ENCODE measurements at regions not wholly inside any gene's neighbourhood (a gene's known extent, or its start where the extent isn't known, plus 50 kb on each side); places are given as distances from the start of the nearest gene placed in this dataset.

DNA sequence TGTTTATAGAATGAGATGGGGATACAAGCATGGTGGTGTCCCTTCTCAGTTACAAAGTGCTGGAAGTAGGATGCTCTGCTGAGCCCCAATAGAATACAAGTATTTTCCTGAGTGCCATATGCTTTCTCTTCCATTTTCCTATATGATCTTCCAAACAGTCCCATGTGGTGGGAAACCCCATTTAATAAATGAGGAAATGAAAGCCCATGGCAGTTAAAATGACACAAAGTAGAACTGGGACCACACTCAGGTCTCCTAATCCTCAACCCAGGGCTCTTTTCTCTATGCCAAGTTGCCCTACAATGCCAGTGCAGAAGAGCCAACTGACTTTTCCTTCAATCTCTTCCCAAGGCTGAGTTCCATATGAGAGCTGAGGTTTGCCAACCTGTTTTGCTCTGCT lies 198.0 kb upstream of the FOXN2 start:
- intact Hi-C loops (cut with DNase I): no loop called here
- no peak for DNase-seq
- no peak for TF ChIP-seq POLR2A (IDR thresholded peaks at IDR 0.05)
- TF ChIP-seq, protein P1, sequence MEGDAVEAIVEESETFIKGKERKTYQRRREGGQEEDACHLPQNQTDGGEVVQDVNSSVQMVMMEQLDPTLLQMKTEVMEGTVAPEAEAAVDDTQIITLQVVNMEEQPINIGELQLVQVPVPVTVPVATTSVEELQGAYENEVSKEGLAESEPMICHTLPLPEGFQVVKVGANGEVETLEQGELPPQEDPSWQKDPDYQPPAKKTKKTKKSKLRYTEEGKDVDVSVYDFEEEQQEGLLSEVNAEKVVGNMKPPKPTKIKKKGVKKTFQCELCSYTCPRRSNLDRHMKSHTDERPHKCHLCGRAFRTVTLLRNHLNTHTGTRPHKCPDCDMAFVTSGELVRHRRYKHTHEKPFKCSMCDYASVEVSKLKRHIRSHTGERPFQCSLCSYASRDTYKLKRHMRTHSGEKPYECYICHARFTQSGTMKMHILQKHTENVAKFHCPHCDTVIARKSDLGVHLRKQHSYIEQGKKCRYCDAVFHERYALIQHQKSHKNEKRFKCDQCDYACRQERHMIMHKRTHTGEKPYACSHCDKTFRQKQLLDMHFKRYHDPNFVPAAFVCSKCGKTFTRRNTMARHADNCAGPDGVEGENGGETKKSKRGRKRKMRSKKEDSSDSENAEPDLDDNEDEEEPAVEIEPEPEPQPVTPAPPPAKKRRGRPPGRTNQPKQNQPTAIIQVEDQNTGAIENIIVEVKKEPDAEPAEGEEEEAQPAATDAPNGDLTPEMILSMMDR (IDR thresholded peaks at IDR 0.05): no peak
- H3K27ac ChIP-seq: no peak overlapping the region
- H3K27me3 ChIP-seq: no peaks in the 10 kb centered on the region
- no peaks in the 10 kb centered on the region for H3K36me3 ChIP-seq
- no peak overlapping the region for H3K4me3 ChIP-seq (replicated peaks in 1 of 3)
- no peaks in the 10 kb centered on the region for H3K9me3 ChIP-seq
- H3K4me1 ChIP-seq: no peaks in the 10 kb centered on the region

DNA sequence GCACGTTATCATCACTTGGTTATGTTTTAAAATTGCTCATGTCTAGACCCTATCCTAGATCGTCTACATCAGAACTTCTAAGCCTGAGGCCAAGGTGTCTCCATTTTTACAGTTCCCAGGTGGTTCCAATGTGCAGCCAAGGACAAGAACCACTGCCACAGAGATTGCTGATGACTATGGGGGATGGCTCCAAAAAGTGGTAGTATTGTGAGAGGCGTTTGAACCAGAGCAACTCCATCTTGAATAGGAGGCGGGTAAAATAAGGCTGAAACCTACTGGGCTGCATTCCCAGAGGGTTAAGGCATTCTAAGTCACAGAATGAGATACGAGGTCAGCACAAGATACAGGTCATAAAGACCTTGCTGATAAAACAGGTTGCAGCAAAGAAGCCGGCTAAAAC lies 195.6 kb upstream of the FOXN2 start:
- H3K27ac ChIP-seq: no peak overlapping the region
- no peak for DNase-seq
- no peaks in the 10 kb centered on the region for H3K36me3 ChIP-seq
- no peak overlapping the region for H3K4me3 ChIP-seq (replicated peaks in 1 of 3)
- no peaks in the 10 kb centered on the region for H3K9me3 ChIP-seq
- intact Hi-C loops (cut with DNase I): no loop called here
- H3K27me3 ChIP-seq: no peaks in the 10 kb centered on the region
- no peak for TF ChIP-seq POLR2A (IDR thresholded peaks at IDR 0.05)
- 85 to 86% methylated on average over 6 of the region's 6 CpGs for WGBS, 2 donors
- H3K4me1 ChIP-seq: no peaks in the 10 kb centered on the region

DNA sequence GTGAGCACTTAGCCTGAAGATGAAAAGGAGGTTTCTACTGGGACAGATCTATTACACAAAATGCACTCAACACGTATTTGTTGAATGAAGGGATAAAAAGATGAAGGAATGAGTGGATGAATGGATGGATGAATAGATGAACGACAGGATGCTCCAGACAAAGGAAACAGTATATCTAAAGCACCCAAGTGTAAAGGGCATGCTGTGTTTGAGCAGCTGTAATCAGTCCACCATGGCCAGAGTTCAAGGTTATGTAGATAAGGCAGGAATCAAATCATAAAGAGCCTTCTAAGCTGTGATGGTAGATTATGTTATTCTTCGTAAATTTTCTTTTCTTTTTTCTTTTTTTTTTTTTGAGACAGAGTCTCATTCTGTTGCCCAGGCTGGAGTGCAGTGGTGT lies 194.4 kb upstream of the FOXN2 start:
- no peak overlapping the region for H3K27ac ChIP-seq
- TF ChIP-seq, protein P1 (IDR thresholded peaks at IDR 0.05): no peak
- TF ChIP-seq POLR2A (IDR thresholded peaks at IDR 0.05): no peak
- intact Hi-C loops (cut with DNase I): no loop called here
- no peaks in the 10 kb centered on the region for H3K27me3 ChIP-seq
- no peak for DNase-seq
- H3K4me3 ChIP-seq (replicated peaks in 1 of 3): no peak overlapping the region
- H3K4me1 ChIP-seq: no peaks in the 10 kb centered on the region
- WGBS, 2 donors: 82 to 84% methylated on average over 3 of the region's 3 CpGs
- H3K9me3 ChIP-seq: no peaks in the 10 kb centered on the region
- H3K36me3 ChIP-seq: no peaks in the 10 kb centered on the region

DNA sequence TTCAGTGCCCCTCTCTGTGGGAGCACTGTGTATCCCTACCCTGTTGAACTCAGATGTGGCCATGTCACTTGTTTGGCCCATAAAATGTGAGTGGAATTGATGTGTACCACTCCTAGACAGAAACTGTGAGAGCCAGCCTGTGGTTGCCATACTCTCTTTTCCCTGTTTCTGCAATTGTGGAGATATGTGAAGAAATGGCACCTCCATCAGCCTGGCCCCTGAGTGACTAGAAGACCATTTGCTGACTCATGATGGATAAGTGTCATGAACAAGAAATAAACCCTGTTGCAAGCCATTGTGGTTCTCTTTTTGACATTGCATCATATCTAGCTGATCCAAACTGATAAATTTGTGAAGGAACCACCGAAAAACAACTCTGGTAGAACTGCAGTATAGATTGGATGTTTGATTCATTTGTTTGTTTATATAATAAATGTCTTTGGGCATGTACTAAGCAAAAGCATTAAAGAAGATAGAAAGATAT lies 193.7 kb upstream of the FOXN2 start:
- no peak for DNase-seq
- H3K27ac ChIP-seq: no peak overlapping the region
- no peaks in the 10 kb centered on the region for H3K4me1 ChIP-seq
- H3K9me3 ChIP-seq: no peaks in the 10 kb centered on the region
- H3K27me3 ChIP-seq: no peaks in the 10 kb centered on the region
- H3K4me3 ChIP-seq (replicated peaks in 1 of 3): no peak overlapping the region
- no peaks in the 10 kb centered on the region for H3K36me3 ChIP-seq
- intact Hi-C loops (cut with DNase I): no loop called here
- TF ChIP-seq, protein P1 (IDR thresholded peaks at IDR 0.05): no peak
- TF ChIP-seq POLR2A (IDR thresholded peaks at IDR 0.05): no peak
- WGBS, 2 donors: 87 to 90% methylated on average over 1 of the region's 1 CpG

DNA sequence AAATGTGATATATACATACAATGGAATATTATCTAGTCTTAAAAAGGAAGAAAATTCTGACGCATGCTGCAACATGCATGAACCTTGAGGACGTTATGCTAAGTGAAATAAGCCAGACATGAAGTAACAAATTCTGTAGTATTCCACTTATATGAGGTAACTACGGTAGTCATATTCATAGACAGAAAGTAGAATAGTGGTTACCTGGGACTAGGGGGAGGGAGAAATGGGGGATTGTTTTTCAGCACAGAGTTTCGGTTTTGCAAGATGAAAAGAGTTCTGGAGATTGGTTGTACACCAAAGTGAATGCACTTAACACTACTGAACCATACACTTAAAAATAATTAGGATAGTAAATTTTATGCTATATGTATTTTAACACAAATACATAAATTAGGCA lies 192.3 kb upstream of the FOXN2 start:
- no peak for DNase-seq
- intact Hi-C loops (cut with DNase I): no loop called here
- WGBS, 2 donors: 90 to 91% methylated on average over 4 of the region's 4 CpGs
- Histone ChIP-seq H3K4me1 (no peaks in the 10 kb centered on the region), H3K27me3 (no peaks in the 10 kb centered on the region), H3K4me3 (replicated peaks in 1 of 3) (no peak overlapping the region), H3K36me3 (no peaks in the 10 kb centered on the region), H3K27ac (no peak overlapping the region), H3K9me3 (no peaks in the 10 kb centered on the region)
- no peak for TF ChIP-seq POLR2A (IDR thresholded peaks at IDR 0.05)
- TF ChIP-seq, protein P1 (IDR thresholded peaks at IDR 0.05): no peak

DNA sequence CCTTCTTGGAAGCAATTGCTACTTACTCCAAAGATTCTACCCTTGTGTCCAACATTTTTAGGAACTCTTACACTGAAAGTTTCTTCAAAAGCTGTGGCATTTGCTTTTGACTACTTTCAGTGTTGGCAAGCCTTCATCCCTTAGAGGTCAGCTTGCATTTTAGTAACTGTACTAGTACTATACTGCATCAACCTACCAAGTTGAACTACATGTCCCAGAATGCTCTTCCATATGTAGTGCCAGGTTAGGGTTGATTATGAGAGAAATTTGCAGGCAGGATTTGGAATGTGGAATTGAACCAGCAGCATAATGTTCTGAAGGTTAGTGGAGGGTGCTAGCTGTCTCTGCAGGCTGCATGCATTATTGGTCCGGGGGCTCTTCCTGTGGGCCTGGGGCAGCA lies 189.9 kb upstream of the FOXN2 start:
- WGBS, 2 donors: 100% methylated on average over 1 of the region's 1 CpG
- Histone ChIP-seq H3K4me3 (replicated peaks in 1 of 3) (no peak overlapping the region), H3K27ac (no peak overlapping the region), H3K27me3 (no peaks in the 10 kb centered on the region), H3K4me1 (no peaks in the 10 kb centered on the region), H3K36me3 (no peaks in the 10 kb centered on the region), H3K9me3 (no peaks in the 10 kb centered on the region)
- intact Hi-C loops (cut with DNase I): no loop called here
- no peak for TF ChIP-seq POLR2A (IDR thresholded peaks at IDR 0.05)
- TF ChIP-seq, protein P1 (IDR thresholded peaks at IDR 0.05): no peak
- DNase-seq: no peak
